Activated T-cell treated with anti-CD3 and anti-CD28 coated beads for 48 hours (primary cell): ENCODE measurements at regions not wholly inside any gene's neighbourhood (a gene's known extent, or its start where the extent isn't known, plus 50 kb on each side); places are given as distances from the start of the nearest gene placed in this dataset.
A peak's percentile ranks its signal among the peaks of the same experiment; 100 is the strongest.
"Not testable (repeated sequence)": the region's sequence is repeated elsewhere in the genome, so short reads cannot be mapped to it uniquely, and the experiment has no call there.

Experiments used
- DNase-seq: peaks from one replicate; pipeline ENCODE4 v3.0.0-alpha.2; 2020; ENCODE audit warnings: low read depth

DNA sequence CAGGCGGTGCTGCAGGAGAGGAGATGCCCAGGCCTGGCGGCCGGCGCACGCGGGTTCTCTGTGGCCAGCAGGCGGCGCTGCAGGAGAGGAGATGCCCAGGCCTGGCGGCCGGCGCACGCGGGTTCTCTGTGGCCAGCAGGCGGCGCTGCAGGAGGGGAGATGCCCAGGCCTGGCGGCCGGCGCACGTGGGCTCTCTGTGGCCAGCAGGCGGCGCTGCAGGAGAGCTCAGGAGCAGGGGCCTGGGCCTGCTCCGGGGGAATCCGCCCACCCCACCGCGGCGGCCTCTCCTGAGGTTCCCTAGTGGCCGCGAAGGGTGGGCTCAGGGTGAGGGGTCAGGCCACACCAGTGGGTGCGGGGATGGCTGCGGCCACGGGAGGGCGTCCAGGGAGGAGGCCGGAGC is 75.9 kb downstream of the OR4F16 start:
- not testable (repeated sequence) for DNase-seq

DNA sequence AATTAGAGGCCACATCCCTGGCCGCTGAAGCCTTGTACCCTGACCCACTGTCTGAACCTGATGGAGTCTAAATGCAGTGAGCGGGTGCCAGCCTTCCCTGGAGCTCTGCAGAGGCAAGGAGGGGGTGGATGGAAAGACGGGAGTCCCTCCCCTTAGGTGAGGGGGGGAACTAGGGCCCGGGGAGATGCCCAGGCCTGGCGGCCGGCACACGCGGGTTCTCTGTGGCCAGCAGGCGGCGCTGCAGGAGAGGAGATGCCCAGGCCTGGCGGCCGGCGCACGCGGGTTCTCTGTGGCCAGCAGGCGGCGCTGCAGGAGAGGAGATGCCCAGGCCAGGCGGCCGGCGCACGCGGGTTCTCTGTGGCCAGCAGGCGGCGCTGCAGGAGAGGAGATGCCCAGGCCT is 77.3 kb downstream of the OR4F16 start:
- DNase-seq, result not testable (repeated sequence)

DNA sequence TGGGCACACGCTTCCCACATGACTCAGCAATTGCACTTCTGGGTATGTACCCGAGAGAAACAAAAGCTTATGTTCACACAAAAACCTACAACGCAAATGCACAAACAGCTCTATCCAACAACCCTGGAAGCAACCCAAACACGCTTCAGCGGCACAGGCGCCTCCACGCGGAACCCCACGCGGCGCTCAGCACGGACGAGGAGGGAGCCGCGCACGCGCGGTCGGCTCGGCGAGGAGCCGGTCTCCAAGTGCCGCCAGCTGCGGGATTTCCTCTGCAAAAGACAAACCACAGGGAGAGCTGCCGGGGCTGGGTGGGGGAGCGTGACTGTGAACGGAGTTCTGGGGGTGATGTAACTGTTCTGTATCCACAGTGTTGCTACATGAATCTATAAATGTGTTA is 81.2 kb downstream of the OR4F16 start:
- not testable (repeated sequence) for DNase-seq

- DNase-seq, result not testable (repeated sequence)
Observed at GRCh38 chr1:588211-588610, 98.2 kb downstream of the OR4F16 start.

- peak; percentile 59 for DNase-seq
Observed at GRCh38 chr1:585992-586391, 100.5 kb downstream of the OR4F16 start.
